Mesothelial cell of epicardium (in vitro differentiated cells): ENCODE measurements at regions not wholly inside any gene's neighbourhood (a gene's known extent, or its start where the extent isn't known, plus 50 kb on each side); places are given as distances from the start of the nearest gene placed in this dataset.

Source experiments
- DNase-seq, 2 experiments: peaks; one replicate each; pipeline ENCODE4 v3.0.0; 2021; ENCODE audit warnings: low spot score in 2 of 2; ENCODE audit not compliant: unreplicated experiment in 2 of 2
- H3K27ac Mint-ChIP-seq: 2 replicates; pipeline ENCODE4 v1.8.0; 2021; ENCODE audit warnings: mixed read lengths
- H3K27me3 Mint-ChIP-seq: 2 replicates; pipeline ENCODE4 v1.8.0; 2021; ENCODE audit warnings: low read depth, mixed read lengths
- H3K36me3 Mint-ChIP-seq: 2 replicates; pipeline ENCODE4 v1.8.0; 2021; ENCODE audit warnings: mixed read lengths
- H3K4me1 Mint-ChIP-seq: 2 replicates; pipeline ENCODE4 v1.8.0; 2021; ENCODE audit warnings: mixed read lengths
- H3K4me3 Mint-ChIP-seq: 2 replicates; pipeline ENCODE4 v1.8.0; 2021; ENCODE audit warnings: mild to moderate bottlenecking, moderate library complexity, mixed read lengths
- H3K9me3 Mint-ChIP-seq: 2 replicates; pipeline ENCODE4 v1.8.0; 2021; ENCODE audit warnings: mixed read lengths
- CTCF ChIP-seq: fragments of 200-600 bp; sonication (generic); IDR thresholded peaks from one replicate; pipeline ENCODE4 v1.5.0; 2021; ENCODE audit warnings: antibody characterized with exemption; ENCODE audit not compliant: unreplicated experiment

DNA sequence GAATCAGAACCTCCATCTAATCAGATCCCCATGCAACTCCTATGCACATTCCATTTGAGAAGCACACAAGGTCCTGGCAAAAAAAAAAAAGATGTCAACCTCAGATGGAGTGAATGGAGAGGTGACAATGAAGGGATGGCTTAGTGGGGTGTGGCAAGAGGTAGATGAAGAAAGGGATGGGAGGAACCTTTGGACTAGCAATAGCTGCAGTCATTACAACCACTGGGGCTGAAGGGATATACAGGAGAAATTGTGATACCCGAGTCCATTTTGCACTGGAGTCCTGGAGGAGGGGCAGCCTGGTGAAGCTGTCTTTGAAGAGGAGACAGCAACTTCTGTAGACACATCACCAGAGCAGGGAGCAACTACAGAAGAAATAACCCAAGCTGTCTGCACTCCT, 219.6 kb downstream of the ENC1 start:
- no peak for TF ChIP-seq CTCF
- peaks cover 34% of the 10 kb centered on the region for H3K4me1 Mint-ChIP-seq
- DNase-seq, result no peak
- H3K27ac Mint-ChIP-seq, result no peak overlapping the region
- no peak overlapping the region for H3K4me3 Mint-ChIP-seq
- no peaks in the 10 kb centered on the region for H3K27me3 Mint-ChIP-seq
- no peaks in the 10 kb centered on the region for H3K36me3 Mint-ChIP-seq
- no peaks in the 10 kb centered on the region for H3K9me3 Mint-ChIP-seq

- H3K4me1 Mint-ChIP-seq, result peaks cover 40% of the 10 kb centered on the region
- no peaks in the 10 kb centered on the region for H3K36me3 Mint-ChIP-seq
- no peak overlapping the region for H3K4me3 Mint-ChIP-seq
- H3K27ac Mint-ChIP-seq, result peak overlapping the region; percentile 35
- TF ChIP-seq CTCF, result no peak
- DNase-seq, result no peak
- no peaks in the 10 kb centered on the region for H3K27me3 Mint-ChIP-seq
- H3K9me3 Mint-ChIP-seq, result no peaks in the 10 kb centered on the region
These were observed 220.3 kb downstream of the ENC1 start for GRCh38 chr5:74420220-74420619.

GRCh38 chr5:74419468-74419867, 221.1 kb downstream of the ENC1 start:
- Mint-ChIP-seq H3K4me1 (peaks cover 40% of the 10 kb centered on the region), H3K4me3 (no peak overlapping the region)

DNA sequence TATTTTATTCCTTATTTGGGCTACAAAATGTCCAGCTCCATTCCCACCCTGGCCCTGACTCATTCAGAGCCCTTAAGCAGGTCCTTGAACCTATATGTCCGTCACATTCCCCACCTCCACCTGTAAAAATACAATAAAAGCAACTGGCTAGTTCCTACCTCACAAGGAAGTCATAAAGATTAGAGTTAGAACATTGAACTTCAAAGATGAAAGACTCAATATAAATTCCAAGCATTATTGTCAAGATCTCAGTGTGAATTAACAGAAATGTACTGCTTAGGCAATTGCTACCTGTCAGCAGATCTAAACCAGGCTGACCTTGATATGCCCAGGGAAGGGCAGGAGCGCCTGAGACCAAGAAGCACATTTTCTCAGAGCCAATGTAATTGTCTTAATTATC, 221.8 kb downstream of the ENC1 start:
- H3K4me3 Mint-ChIP-seq, result no peak overlapping the region
- H3K36me3 Mint-ChIP-seq, result no peaks in the 10 kb centered on the region
- H3K27ac Mint-ChIP-seq, result peak overlapping the region; percentile 51
- no peaks in the 10 kb centered on the region for H3K9me3 Mint-ChIP-seq
- no peak for DNase-seq
- H3K4me1 Mint-ChIP-seq, result peaks cover 46% of the 10 kb centered on the region
- TF ChIP-seq CTCF, result no peak
- no peaks in the 10 kb centered on the region for H3K27me3 Mint-ChIP-seq

More at GRCh38 chr5:74419468-74419867, 221.1 kb downstream of the ENC1 start:
- Mint-ChIP-seq H3K36me3 (no peaks in the 10 kb centered on the region), H3K9me3 (no peaks in the 10 kb centered on the region), H3K27me3 (no peaks in the 10 kb centered on the region), H3K27ac (no peak overlapping the region)
- no peak for DNase-seq
- no peak for TF ChIP-seq CTCF

- TF ChIP-seq CTCF, result no peak
- Mint-ChIP-seq H3K36me3 (no peaks in the 10 kb centered on the region), H3K4me3 (no peak overlapping the region), H3K4me1 (peaks cover 50% of the 10 kb centered on the region), H3K27ac (no peak overlapping the region), H3K27me3 (no peaks in the 10 kb centered on the region), H3K9me3 (no peaks in the 10 kb centered on the region)
- no peak for DNase-seq
These were observed 222.3 kb downstream of the ENC1 start for GRCh38 chr5:74418261-74418660.

- no peaks in the 10 kb centered on the region for H3K27me3 Mint-ChIP-seq
- DNase-seq, result no peak
- H3K27ac Mint-ChIP-seq, result peak overlapping the region; percentile 3
- no peak overlapping the region for H3K4me3 Mint-ChIP-seq
- no peaks in the 10 kb centered on the region for H3K36me3 Mint-ChIP-seq
- H3K9me3 Mint-ChIP-seq, result no peaks in the 10 kb centered on the region
- no peak for TF ChIP-seq CTCF
- peaks cover 70% of the 10 kb centered on the region for H3K4me1 Mint-ChIP-seq
These were observed 224.8 kb downstream of the ENC1 start for GRCh38 chr5:74415695-74416102.
